ENCODE measurements at regions not wholly inside any gene's neighbourhood (a gene's known extent, or its start where the extent isn't known, plus 50 kb on each side); places are given as distances from the start of the nearest gene placed in this dataset.
"Not testable (repeated sequence)": the region's sequence is repeated elsewhere in the genome, so short reads cannot be mapped to it uniquely, and the experiment has no call there.

DNA sequence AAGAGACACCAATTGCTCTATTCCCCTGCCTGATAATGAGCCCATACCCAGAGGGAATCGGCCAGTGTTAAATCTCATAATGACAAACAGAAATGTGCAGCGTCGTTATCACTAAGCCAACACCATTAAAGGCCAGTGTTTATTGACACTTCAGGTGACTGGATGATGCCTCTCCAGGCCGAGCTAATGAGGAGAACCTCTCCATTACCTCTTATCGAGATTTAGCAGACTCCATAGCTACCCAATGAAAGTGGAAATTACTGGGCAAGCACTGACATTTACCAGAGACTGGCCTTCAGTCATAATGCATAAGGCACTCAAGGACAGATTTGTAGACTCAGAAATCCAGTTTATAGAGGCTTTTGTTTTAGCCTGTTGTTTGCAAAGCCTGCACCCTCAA lies 669.5 kb downstream of the MAFB start:
- no peak for DNase-seq

DNA sequence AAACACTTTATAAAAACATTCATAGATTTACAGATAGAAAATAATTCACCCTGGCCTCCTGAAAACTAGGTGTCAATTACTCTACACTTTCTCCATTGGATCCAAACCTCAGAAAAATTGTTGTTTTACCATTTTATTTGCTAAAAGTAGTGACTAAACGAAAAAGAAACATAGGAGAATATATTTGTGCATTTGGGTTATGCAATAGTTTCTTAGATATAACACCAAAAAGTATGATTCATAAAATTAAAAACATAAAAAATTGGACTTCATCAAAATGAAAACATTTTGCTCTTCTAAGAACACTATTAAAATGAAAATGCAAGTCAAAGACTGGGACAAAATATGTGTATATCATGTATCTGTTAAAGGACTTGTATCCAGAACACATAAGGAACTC lies 671.3 kb downstream of the MAFB start:
- no peak for DNase-seq

GRCh38 chr20:40016890-40017289 lies 672.1 kb downstream of the MAFB start:
- no peak for DNase-seq

DNA sequence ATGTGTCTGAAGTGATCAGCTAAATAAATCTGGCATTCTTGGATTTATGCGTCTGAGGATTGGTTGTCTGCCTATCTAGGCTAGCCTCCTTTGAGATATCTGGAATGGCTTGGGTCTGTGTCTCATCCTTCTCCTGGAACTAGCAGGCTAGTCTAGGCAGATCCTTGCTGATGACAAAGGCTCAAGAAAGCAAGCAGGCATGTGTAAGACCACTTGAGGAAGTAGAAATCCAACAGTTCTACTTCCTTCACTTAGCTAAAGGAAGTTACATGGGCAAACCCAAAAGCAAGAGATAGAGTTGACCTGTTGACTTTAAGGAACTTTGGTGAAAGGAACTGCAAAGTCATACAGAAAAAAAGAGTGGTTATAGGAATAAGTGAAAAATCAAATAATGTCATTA lies 672.6 kb downstream of the MAFB start:
- DNase-seq, result no peak

- not testable (repeated sequence) for DNase-seq
These were observed 677.0 kb downstream of the MAFB start for GRCh38 chr20:40012026-40012425.

GRCh38 chr20:40010483-40010882 lies 678.6 kb downstream of the MAFB start:
- DNase-seq, result no peak

- DNase-seq, result peak; percentile 39
These were observed 679.5 kb downstream of the MAFB start for GRCh38 chr20:40009542-40009941.

GRCh38 chr20:40008177-40008576 lies 680.9 kb downstream of the MAFB start:
- no peak for DNase-seq

DNA sequence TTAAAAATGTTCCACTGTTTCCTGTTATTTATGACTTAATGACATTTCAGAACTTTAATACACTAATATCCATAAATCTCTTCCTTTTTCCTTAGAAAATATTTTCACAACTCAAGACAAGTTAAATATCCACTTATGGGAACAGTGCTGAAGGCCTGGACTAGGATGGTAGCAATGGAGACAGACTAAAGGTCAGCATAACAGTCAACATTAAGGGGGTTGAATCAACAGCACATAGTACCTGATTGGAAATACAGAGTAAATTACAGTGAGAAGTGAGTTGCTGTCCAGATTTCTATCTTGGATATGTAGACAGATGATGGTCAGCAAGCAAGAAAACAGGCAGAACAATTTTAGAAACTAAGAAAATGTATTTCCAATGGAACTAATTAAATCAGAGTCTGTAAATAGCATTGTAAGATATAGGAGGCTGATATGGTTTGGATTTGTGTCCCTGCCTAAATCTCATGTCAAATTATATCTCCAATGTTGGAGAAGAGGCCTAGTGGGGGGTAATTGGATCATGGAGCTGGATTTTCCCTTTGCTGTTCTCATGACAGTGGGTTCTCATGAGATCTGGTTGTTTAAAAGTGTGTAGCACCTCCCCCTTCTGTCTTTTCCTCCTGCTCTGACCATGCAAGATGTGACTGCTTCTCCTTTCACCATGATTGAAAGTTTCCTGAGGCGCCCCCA lies 682.7 kb downstream of the MAFB start:
- DNase-seq, result no peak

DNA sequence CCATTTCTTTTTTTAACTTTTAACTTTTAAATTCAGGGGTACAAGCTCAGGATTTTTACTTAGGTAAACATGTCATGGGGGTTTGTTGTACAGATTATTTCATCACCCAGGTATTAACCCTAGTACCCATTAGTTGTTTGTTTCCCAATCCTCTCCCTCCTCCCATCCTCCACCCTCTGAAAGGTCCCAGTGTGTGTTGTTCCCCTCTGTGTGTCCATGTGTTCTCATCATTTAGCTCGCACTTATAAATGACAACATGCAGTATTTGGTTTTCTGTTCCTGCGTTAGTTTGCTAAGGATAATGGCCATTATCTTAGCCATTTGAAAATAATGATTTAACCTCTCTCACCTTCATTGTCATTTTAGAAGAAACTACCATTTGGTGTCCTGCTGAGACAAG lies 684.9 kb downstream of the MAFB start:
- DNase-seq, result not testable (repeated sequence)

DNA sequence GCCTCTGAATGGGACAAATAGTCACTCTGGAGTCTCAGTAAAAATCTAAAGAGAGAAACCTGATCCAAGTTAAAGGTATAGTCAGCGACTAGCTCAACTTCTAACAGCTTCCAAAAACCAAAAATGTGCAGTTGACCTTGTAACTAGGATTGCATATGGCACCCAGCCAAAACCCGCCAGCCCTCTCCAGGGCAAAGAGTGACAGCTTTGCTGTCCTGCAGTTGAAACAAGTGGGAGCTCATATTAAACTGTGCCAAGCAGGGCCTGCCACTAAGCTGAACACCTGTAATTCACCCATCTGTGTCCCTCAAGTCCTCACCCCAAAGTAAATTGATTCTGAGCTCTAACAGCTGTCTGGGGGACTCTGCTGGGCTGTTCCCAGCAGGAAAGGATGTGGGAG lies 695.3 kb downstream of the MAFB start:
- DNase-seq, result no peak

- no peak for DNase-seq
These were observed 698.3 kb downstream of the MAFB start for GRCh38 chr20:39990692-39991091.

- DNase-seq, result no peak
These were observed 700.0 kb downstream of the MAFB start for GRCh38 chr20:39988991-39989390.

- no peak for DNase-seq
These were observed 702.7 kb downstream of the MAFB start for GRCh38 chr20:39986173-39986904.

DNA sequence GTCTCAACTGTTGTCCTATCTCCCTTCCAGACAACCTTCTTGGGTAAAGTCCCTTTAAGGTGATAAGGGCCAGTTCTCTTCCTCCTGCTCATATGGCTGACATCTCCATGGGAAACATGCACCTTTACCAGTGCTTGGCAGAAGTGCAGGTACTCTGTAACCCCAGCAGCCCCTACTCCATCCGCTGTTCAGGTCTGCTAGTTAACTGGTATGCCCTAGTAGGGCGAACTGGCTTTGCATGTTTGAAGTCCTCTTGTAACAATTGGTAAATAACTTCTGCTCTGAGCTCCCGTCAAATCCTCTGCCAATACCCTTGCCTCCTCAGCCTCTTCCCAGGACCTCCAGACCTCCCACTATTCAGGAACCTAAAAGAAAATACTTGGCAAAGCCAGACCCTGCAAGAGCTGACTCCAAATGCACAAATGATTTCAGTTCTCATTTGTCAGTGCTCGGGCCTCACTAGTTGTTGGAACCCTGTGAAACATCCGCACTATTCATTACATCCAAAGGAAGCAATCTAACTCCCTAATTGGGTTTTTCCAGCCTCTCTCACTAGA lies 703.7 kb downstream of the MAFB start:
- no peak for DNase-seq

- DNase-seq, result no peak
These were observed 705.4 kb downstream of the MAFB start for GRCh38 chr20:39983655-39984054.

DNA sequence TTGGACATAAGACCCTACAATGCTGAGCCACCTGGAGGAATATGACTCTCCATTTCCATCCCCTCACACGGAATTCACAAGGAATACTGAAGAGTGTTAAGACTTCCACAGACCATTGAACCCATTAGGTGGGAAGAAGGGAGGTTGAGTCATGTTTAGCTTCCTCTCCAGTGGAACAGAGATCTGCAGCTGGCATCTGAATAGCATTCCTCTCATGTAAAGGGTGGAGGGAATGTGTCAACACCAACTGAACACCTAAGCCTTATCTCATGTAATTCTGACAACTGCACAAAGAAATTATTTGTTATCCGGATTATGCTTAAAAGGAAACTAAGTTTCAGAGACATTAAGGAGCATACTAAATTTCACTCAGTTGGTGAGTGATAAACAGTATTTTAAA lies 705.9 kb downstream of the MAFB start:
- DNase-seq, result no peak

DNA sequence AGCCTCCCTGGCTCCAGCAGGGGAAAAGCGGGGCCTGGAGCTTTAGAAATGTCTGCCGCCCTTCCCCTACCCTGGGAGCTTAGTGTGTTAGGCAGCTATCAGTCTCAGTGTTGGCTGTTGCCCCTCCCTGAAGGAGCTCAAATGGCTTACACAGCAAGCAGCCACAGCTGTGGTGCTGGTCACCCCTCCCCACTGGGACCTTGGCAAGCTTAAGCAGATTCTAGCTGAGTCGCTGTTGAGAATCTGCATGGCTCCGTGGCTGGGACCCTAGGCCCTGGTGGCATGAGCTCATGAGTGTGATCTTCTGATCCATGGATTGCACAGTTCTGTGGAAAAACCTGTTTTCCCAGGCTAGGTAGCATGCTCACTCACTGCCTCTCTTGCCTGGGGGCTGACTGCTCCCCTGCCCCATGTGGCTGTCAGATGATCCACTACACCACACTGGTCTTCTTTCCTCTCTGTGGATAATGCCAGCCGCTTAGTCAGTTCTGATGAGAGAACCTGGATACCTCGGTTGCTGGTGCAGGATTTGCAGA lies 714.0 kb downstream of the MAFB start:
- DNase-seq, result no peak

DNA sequence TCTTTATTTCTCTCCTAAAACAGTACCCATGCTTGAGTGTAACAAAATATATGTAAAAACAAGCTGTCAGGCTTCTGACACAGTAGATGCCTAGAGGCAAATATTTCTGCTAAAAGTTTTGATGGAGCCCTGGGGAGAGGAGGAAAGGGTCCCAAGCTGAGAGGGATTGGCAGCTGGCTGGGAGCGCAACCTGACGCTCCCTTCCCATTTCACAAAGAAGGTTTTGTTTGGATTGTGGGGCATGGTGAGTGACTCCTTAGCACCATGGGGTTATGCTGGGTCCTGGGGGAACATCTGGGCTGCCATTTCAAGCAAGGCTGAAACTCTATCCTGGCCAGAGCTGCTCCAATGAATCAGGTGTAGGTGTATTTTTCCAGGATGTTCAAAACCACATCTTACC lies 720.5 kb downstream of the MAFB start:
- DNase-seq, result no peak

DNA sequence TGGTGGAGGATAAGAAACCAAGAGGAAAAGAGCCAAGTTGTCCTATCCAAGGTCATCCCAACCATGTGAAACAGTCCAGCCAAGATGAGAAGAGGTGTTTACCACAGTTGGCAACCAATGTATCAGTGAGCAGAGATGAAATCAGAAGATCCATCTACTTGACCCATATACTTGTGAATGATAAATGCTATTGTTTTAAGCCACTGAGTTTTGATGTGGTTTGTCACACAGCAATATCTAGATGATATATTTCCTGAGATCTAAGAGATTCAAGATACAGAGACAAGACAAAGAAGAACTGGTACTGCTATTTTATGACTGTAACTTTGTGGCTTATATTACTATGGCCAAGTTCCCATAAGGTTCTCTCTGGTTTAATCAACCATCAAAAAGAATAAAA lies 721.2 kb downstream of the MAFB start:
- no peak for DNase-seq

GRCh38 chr20:39961637-39962244 lies 727.3 kb downstream of the MAFB start:
- no peak for DNase-seq

DNA sequence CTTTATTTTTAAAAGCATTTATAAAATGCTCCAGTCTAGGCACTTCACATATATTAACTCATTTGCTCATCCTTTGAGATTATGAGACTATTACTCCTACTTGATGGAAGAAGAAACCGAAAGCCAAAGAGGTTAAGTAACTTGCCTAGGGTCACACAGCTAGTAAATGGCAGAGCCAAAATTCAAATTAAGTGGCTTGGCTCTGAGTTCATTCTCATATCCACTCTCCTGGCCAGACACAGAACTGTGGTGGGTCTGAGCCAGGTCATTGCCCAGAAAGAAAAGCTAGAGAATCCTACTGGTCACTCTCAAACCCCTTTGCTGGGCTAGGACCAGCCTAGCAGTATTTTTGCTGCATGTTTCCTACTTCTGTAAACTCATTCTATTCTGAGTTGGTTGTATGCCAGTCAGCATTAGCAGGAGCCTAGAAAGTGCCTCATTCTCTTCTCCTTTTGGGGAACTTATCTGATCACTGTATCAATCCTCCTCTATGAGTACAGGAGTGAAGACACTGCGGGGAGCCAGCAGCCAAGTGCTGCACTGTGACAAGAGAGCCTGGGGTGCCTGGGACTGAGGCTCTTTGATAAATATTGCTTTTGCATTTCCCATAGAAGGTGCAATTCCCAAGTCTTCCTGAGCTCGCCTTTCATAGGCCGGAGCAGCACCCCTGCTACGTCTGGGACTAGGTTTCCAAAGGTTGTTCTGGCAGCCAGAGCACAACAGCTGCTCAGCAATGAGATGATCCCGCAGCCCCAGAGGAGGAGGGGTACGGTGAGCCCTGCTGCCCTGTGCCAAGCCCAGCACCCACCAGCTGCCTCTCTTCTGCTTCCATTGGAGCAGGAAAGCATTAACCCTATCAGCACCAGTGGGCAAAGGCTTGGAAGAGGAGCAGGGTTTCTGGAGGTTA lies 728.3 kb downstream of the MAFB start:
- no peak for DNase-seq

DNA sequence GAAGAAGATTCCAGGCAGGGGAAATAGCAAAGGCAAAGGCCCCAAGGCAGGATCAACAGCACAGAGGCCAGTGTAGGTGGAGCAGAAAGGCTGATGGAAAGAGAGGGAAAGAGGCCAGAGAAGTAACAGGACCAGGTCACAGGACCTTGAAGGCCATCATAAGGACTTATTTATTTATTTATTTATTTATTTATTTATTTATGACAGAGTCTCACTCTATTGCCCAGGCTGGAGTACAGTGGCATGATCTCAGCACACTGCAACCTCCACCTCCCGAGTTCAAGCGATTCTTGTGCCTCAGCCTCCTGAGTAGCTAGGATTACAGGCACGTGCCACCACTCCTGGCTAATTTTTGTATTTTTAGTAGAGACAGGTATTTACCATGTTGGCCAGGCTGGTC lies 731.1 kb downstream of the MAFB start:
- not testable (repeated sequence) for DNase-seq
